ENCODE measurements at regions not wholly inside any gene's neighbourhood (a gene's known extent, or its start where the extent isn't known, plus 50 kb on each side); places are given as distances from the start of the nearest gene placed in this dataset.

DNA sequence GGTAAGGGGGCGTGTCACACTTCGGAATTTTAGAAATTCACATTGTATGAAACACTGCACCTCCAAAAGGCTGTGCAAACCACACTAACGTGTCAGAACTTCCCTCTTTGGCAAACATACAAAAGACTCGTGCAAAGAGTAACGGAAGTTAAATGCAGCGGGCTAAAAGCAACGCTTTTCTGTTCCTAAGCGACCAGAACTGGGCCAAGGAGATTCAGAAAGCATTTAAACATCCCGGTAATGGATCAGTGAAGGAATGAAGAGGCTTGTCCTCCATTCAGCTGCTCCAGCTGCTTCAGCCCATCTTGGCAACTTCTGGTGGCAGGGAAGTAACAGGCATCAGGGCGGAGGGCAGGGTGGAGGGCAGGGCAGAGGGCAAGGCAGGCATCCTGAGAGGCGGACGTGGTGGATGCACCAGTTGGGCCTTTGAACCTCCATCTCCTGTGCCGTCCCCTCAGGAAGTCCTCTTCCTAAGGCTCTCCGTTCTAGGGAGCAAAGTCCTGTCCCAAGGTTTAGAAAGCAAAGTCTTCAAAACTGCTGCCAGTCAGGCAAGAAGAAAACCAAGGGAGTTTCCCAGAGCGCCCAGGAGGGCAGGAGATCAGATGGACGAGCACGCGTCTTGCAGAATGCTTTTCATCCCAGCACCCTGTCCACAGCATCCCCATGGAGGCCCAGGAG, 230.7 kb downstream of the ZNF516 start:
- TF ChIP-seq, protein P1, sequence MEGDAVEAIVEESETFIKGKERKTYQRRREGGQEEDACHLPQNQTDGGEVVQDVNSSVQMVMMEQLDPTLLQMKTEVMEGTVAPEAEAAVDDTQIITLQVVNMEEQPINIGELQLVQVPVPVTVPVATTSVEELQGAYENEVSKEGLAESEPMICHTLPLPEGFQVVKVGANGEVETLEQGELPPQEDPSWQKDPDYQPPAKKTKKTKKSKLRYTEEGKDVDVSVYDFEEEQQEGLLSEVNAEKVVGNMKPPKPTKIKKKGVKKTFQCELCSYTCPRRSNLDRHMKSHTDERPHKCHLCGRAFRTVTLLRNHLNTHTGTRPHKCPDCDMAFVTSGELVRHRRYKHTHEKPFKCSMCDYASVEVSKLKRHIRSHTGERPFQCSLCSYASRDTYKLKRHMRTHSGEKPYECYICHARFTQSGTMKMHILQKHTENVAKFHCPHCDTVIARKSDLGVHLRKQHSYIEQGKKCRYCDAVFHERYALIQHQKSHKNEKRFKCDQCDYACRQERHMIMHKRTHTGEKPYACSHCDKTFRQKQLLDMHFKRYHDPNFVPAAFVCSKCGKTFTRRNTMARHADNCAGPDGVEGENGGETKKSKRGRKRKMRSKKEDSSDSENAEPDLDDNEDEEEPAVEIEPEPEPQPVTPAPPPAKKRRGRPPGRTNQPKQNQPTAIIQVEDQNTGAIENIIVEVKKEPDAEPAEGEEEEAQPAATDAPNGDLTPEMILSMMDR (IDR thresholded peaks at IDR 0.05): no peak
- no peak for TF ChIP-seq POLR2A (IDR thresholded peaks at IDR 0.05)
